Endothelial cell of umbilical vein (primary cell): ENCODE measurements at regions not wholly inside any gene's neighbourhood (a gene's known extent, or its start where the extent isn't known, plus 50 kb on each side); places are given as distances from the start of the nearest gene placed in this dataset.

Experiments used
- BruUV-seq: library from RNA; stranded (reverse); fragments of 400-500 nt; replicated peaks from 2 replicates; lab custom pipeline; 2021; lab: Mats Ljungman, UMichigan
- CTCF ChIA-PET: fragments of 300-600, 350-600 bp; sonication (Branson Sonifier 250); formaldehyde crosslinking; loops from one replicate; lab custom pipeline; 2021; ENCODE audit warnings: antibody characterized with exemption, inconsistent platforms; lab: Charles Lee
- POLR2A ChIA-PET: fragments of 300-600, 350-600 bp; sonication (Branson Sonifier 250); formaldehyde crosslinking; loops from one replicate; lab custom pipeline; 2021; ENCODE audit warnings: antibody characterized with exemption, inconsistent platforms; lab: Charles Lee
- DNase-seq: peaks from one replicate; pipeline ENCODE4 v3.0.0-alpha.2; 2011; ENCODE audit warnings: low read depth, low spot score
- FAIRE-seq: peaks from 2 replicates; lab custom pipeline; 2011; peaks lifted over from hg19 to GRCh38; lab: Jason Lieb, UNC
- H2AFZ ChIP-seq: 2 replicates; pipeline ENCODE4 v1.6.0; 2012; ENCODE audit warnings: low read depth, low read length, control low read depth, inconsistent platforms
- H3K27ac ChIP-seq: 2 replicates; pipeline ENCODE4 v1.5.1; 2011; ENCODE audit warnings: low read depth, mild to moderate bottlenecking, control low read depth, low read length, moderate library complexity; ENCODE audit not compliant: insufficient read depth
- H3K27me3 ChIP-seq, 2 experiments: 2 replicates each; pipeline versions ENCODE4 v1.6.0 to v1.6.1; 2011; ENCODE audit warnings: low read length in 2 of 2, mixed read lengths in 1 of 2; ENCODE audit not compliant: control insufficient read depth in 2 of 2, insufficient read depth in 2 of 2
- H3K36me3 ChIP-seq, 2 experiments: 2 replicates in 1 of 2; 3 replicates in 1 of 2; pipeline ENCODE4 v1.5.1; 2011; ENCODE audit warnings: low read length in 2 of 2, mild to moderate bottlenecking in 1 of 2, moderate library complexity in 1 of 2; ENCODE audit not compliant: control insufficient read depth in 2 of 2, insufficient read depth in 2 of 2; ENCODE audit errors: extremely low read depth in 1 of 2
- H3K4me1 ChIP-seq: 3 replicates; pipeline ENCODE4 v1.5.1; 2011; ENCODE audit warnings: mild to moderate bottlenecking, low read length; ENCODE audit not compliant: control insufficient read depth, insufficient read depth; ENCODE audit errors: extremely low read depth
- H3K4me2 ChIP-seq: 2 replicates; pipeline ENCODE4 v1.6.1; 2011; ENCODE audit warnings: low read length, control low read depth, mixed read lengths; ENCODE audit not compliant: insufficient read depth
- H3K4me3 ChIP-seq, 3 experiments: fragments of 200-600 bp in 1 of 3; sonication (generic), shearing (Covaris generic) in 1 of 3; replicated peaks in 1 of 3; 2 replicates each; pipeline ENCODE4 v1.5.1; 2011 to 2016; ENCODE audit warnings: control low read depth in 3 of 3, low read length in 3 of 3, mild to moderate bottlenecking in 2 of 3, inconsistent platforms in 1 of 3, low read depth in 1 of 3, moderate library complexity in 1 of 3; ENCODE audit not compliant: insufficient read depth in 1 of 3
- H3K79me2 ChIP-seq: 2 replicates; pipeline ENCODE4 v1.6.0; 2012; ENCODE audit warnings: low read length, inconsistent platforms; ENCODE audit not compliant: control insufficient read depth, insufficient read depth
- H3K9ac ChIP-seq: replicated peaks from 2 replicates; pipeline ENCODE3; 2011; ENCODE audit warnings: low read length, control low read depth; ENCODE audit not compliant: insufficient read depth; ENCODE audit errors: extremely low read depth
- H3K9me1 ChIP-seq: replicated peaks from 3 replicates; pipeline ENCODE4 v1.6.0; 2011; ENCODE audit warnings: mild to moderate bottlenecking, low read length; ENCODE audit not compliant: control insufficient read depth, insufficient read depth; ENCODE audit errors: extremely low read depth
- H3K9me3 ChIP-seq: replicated peaks from 2 replicates; pipeline ENCODE4 v1.5.1; 2012; ENCODE audit warnings: low read length, inconsistent platforms; ENCODE audit not compliant: control insufficient read depth, insufficient read depth
- H4K20me1 ChIP-seq: replicated peaks from 2 replicates; pipeline ENCODE3; 2011; ENCODE audit warnings: mild to moderate bottlenecking, low read length; ENCODE audit not compliant: control insufficient read depth, insufficient read depth; ENCODE audit errors: extremely low read depth
- CTCF ChIP-seq, 2 donors: IDR thresholded peaks; 1 replicate in 1 of 2; 2 replicates in 1 of 2; pipeline ENCODE4 v1.5.1; 2011; ENCODE audit warnings: low read length in 2 of 2, mild to moderate bottlenecking in 2 of 2, moderate library complexity in 2 of 2, control low read depth in 1 of 2, inconsistent platforms in 1 of 2, low read depth in 1 of 2; ENCODE audit not compliant: insufficient read depth in 1 of 2; ENCODE audit errors: extremely low read depth in 1 of 2
- EZH2 ChIP-seq: IDR thresholded peaks from 2 replicates; pipeline ENCODE4 v1.6.1; 2012; ENCODE audit warnings: borderline replicate concordance, low read depth, mild to moderate bottlenecking, moderate library complexity, low read length, inconsistent platforms; ENCODE audit not compliant: severe bottlenecking
- FOS ChIP-seq: IDR thresholded peaks from 2 replicates; pipeline ENCODE4 v1.6.1; 2011; ENCODE audit warnings: mild to moderate bottlenecking, low read length, moderate library complexity, borderline replicate concordance; ENCODE audit not compliant: insufficient read depth
- GATA2 ChIP-seq: IDR thresholded peaks from 2 replicates; pipeline ENCODE4 v1.7.0; 2011; ENCODE audit warnings: low read depth, mild to moderate bottlenecking, moderate library complexity, mixed read lengths, low read length; ENCODE audit not compliant: insufficient read length, insufficient read depth
- JUN ChIP-seq: IDR thresholded peaks from 2 replicates; pipeline ENCODE4 v1.6.1; 2011; ENCODE audit warnings: borderline replicate concordance, low read depth; ENCODE audit not compliant: insufficient read length, insufficient read depth
- MAX ChIP-seq: IDR thresholded peaks from 2 replicates; pipeline ENCODE4 v1.6.1; 2011; ENCODE audit not compliant: insufficient read depth, insufficient read length
- MYC ChIP-seq: IDR thresholded peaks from one replicate; pipeline ENCODE4 v1.6.1; 2011; ENCODE audit warnings: mild to moderate bottlenecking, low read depth, low read length
- POLR2A ChIP-seq: IDR thresholded peaks from 2 replicates; pipeline ENCODE4 v1.6.1; 2012; ENCODE audit warnings: low read depth, mild to moderate bottlenecking, control low read depth, low read length
- POLR2AphosphoS5 ChIP-seq: IDR thresholded peaks from 2 replicates; pipeline ENCODE4 v1.6.1; 2012; ENCODE audit warnings: low read depth, mild to moderate bottlenecking, control low read depth, low read length, moderate library complexity; ENCODE audit not compliant: insufficient read depth
- dilution Hi-C: fragments of 300-500 bp; cut with MboI; formaldehyde crosslinking; loops from one replicate; pipeline ENCODE4 v1.15.0; 2019; ENCODE audit warnings: low sequenced_read_pairs; ENCODE audit not compliant: extremely low pct_ligation_motif_present
- intact Hi-C: fragments of 100-400 bp; cut with micrococcal nuclease; formaldehyde crosslinking; loops from one replicate; pipeline ENCODE4 v1.10.0; 2022

DNA sequence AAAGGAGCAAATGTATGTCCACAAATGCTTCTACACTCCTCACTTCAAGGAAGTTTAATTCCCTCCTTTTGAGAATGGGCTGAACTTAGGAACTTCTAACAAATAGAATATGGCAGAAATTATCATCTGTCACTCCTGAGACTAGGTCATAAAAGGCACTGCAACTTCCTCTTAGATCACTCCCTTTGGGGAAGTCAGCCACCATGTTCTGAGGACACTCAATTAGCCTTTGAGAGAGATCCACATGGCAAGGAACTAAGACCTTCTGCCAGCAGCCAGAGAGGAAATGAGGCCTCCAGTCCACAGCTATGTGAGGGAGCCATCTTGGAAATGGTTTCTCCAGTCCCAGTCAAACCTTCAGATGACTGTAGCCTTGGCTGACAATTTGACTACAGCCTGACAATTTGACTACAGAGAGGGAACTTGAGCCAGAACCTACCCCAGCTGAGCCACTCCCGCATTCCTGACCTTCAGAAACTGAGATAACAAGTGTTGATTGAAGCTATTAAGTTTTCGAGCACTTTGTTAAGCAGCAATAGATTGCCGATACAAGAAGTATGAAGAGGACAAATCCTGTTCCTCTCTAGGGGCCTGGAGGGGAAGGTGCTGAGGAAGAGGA lies 113.4 kb upstream of the SEC14L1 start:
- TF ChIP-seq JUN (no peak), FOS (no peak), POLR2A (no peak), POLR2AphosphoS5 (no peak), GATA2 (no peak), MYC (no peak), EZH2 (no peak), MAX (no peak), CTCF (IDR thresholded peaks at IDR 0.05; ENCODE audit: extremely low read depth in 1 of 2, insufficient read depth in 1 of 2, low read depth in 1 of 2, low read length in 2 of 2) (no peak)
- Histone ChIP-seq H3K4me3 (no peak overlapping the region), H3K9ac (no peak overlapping the region), H3K4me1 (no peaks in the 10 kb centered on the region), H3K36me3 (no peaks in the 10 kb centered on the region), H3K79me2 (no peaks in the 10 kb centered on the region), H3K27ac (no peak overlapping the region), H3K9me1 (no peaks in the 10 kb centered on the region), H3K4me2 (no peak overlapping the region), H4K20me1 (no peaks in the 10 kb centered on the region), H2AFZ (no peak overlapping the region), H3K9me3 (no peaks in the 10 kb centered on the region), H3K27me3 (peaks cover 2 to 5% of the 10 kb centered on the region in 2 experiments)
- intact Hi-C loops (no loop called here), dilution Hi-C loops (no loop called here)
- POLR2A ChIA-PET = no interaction called here
- BruUV-seq = no TSS peak
- DNase-seq (no peak), FAIRE-seq (no peak)
- CTCF ChIA-PET = interaction anchor here (1.3 kb wide), 1 partner anchor 29 kb away, joined by 9 read pairs; no protein-coding TSS in a partner anchor
